Endodermal cell (in vitro differentiated cells): ENCODE measurements at regions not wholly inside any gene's neighbourhood (a gene's known extent, or its start where the extent isn't known, plus 50 kb on each side); places are given as distances from the start of the nearest gene placed in this dataset.

ENCODE experiments used
- DNase-seq: peaks from one replicate; pipeline ENCODE4 v3.0.0-alpha.2; 2017
- H3K27ac ChIP-seq: 2 replicates; pipeline ENCODE4 v1.5.1; 2013; ENCODE audit warnings: mild to moderate bottlenecking, low read depth, low read length, moderate library complexity
- H3K27me3 ChIP-seq: 2 replicates; pipeline ENCODE4 v1.6.1; 2013; ENCODE audit warnings: mild to moderate bottlenecking, low read length, moderate library complexity; ENCODE audit not compliant: insufficient read depth, control insufficient read depth, poor library complexity, severe bottlenecking
- H3K36me3 ChIP-seq: 2 replicates; pipeline ENCODE4 v1.7.0; 2013; ENCODE audit warnings: mild to moderate bottlenecking, low read length, moderate library complexity; ENCODE audit not compliant: control insufficient read depth, insufficient read depth
- H3K4me1 ChIP-seq: one replicate; pipeline ENCODE4 v1.7.0; 2013; ENCODE audit warnings: low read length; ENCODE audit not compliant: control insufficient read depth, insufficient read depth
- H3K4me3 ChIP-seq: 2 replicates; pipeline ENCODE4 v1.5.1; 2013; ENCODE audit warnings: mild to moderate bottlenecking, low read length, moderate library complexity
- H3K9ac ChIP-seq: 2 replicates; pipeline ENCODE4 v1.6.1; 2013; ENCODE audit warnings: mild to moderate bottlenecking, low read length, moderate library complexity; ENCODE audit not compliant: poor library complexity, severe bottlenecking; ENCODE audit errors: extremely low read depth
- H3K9me3 ChIP-seq: 2 replicates; pipeline ENCODE4 v1.6.1; 2013; ENCODE audit warnings: mild to moderate bottlenecking, low read length, moderate library complexity; ENCODE audit not compliant: control insufficient read depth
- H3K27ac Mint-ChIP-seq: 2 replicates; pipeline ENCODE4 v1.8.0; 2020; ENCODE audit warnings: mixed read lengths
- H3K27me3 Mint-ChIP-seq: 2 replicates; pipeline ENCODE4 v1.8.0; 2021; ENCODE audit warnings: mild to moderate bottlenecking, mixed read lengths; ENCODE audit not compliant: insufficient read depth
- H3K36me3 Mint-ChIP-seq: 2 replicates; pipeline ENCODE4 v1.8.0; 2020; ENCODE audit warnings: low read depth, mixed read lengths
- H3K4me1 Mint-ChIP-seq: 2 replicates; pipeline ENCODE4 v1.8.0; 2020; ENCODE audit warnings: mixed read lengths
- H3K4me3 Mint-ChIP-seq: 2 replicates; pipeline ENCODE4 v1.8.0; 2020; ENCODE audit warnings: mild to moderate bottlenecking, moderate library complexity, mixed read lengths
- H3K9me3 Mint-ChIP-seq: 2 replicates; pipeline ENCODE4 v1.8.0; 2020; ENCODE audit warnings: mild to moderate bottlenecking, mixed read lengths
- CTCF ChIP-seq: fragments of 200-600 bp; sonication (generic); conservative IDR thresholded peaks from 2 replicates; pipeline ENCODE4 v1.5.0; 2021; ENCODE audit warnings: antibody characterized with exemption, mild to moderate bottlenecking
- WGBS, 2 experiments: methylation state at CpG; one replicate each; pipeline versions ENCODE4 v1.1.5 to v1.1.7; 2013; ENCODE audit warnings: missing lambda C conversion rate in 2 of 2, mixed read lengths in 1 of 2; ENCODE audit not compliant: insufficient coverage in 1 of 2, insufficient read length in 1 of 2; 5-methylcytosine and 5-hydroxymethylcytosine counted together

GRCh38 chr7:136594739-136595144 lies 273.7 kb upstream of the CHRM2 start:
- Histone ChIP-seq H3K27ac (no peak overlapping the region), H3K36me3 (no peaks in the 10 kb centered on the region), H3K9me3 (no peaks in the 10 kb centered on the region), H3K4me3 (no peak overlapping the region), H3K4me1 (no peaks in the 10 kb centered on the region), H3K27me3 (no peaks in the 10 kb centered on the region), H3K9ac (no peak overlapping the region)
- no peaks in the 10 kb centered on the region for H3K9me3 Mint-ChIP-seq
- H3K4me3 Mint-ChIP-seq: no peak overlapping the region
- H3K27me3 Mint-ChIP-seq: no peaks in the 10 kb centered on the region
- DNase-seq: no peak
- no peak overlapping the region for H3K27ac Mint-ChIP-seq
- 92 to 100% methylated on average over 1 of the region's 1 CpG for WGBS, 2 experiments
- no peak for TF ChIP-seq CTCF
- no peaks in the 10 kb centered on the region for H3K4me1 Mint-ChIP-seq
- H3K36me3 Mint-ChIP-seq: no peaks in the 10 kb centered on the region

- H3K36me3 ChIP-seq: no peaks in the 10 kb centered on the region
- H3K9ac ChIP-seq: no peak overlapping the region
- no peak overlapping the region for H3K4me3 Mint-ChIP-seq
- no peaks in the 10 kb centered on the region for H3K9me3 ChIP-seq
- no peaks in the 10 kb centered on the region for H3K36me3 Mint-ChIP-seq
- no peak overlapping the region for H3K27ac ChIP-seq
- H3K4me3 ChIP-seq: no peak overlapping the region
- WGBS, 2 experiments: 89 to 90% methylated on average over 2 of the region's 2 CpGs
- H3K27ac Mint-ChIP-seq: no peak overlapping the region
- DNase-seq: no peak
- no peaks in the 10 kb centered on the region for H3K27me3 Mint-ChIP-seq
- no peak for TF ChIP-seq CTCF
- H3K27me3 ChIP-seq: no peaks in the 10 kb centered on the region
- H3K9me3 Mint-ChIP-seq: no peaks in the 10 kb centered on the region
- no peaks in the 10 kb centered on the region for H3K4me1 ChIP-seq
- H3K4me1 Mint-ChIP-seq: no peaks in the 10 kb centered on the region
These were observed 280.2 kb upstream of the CHRM2 start for GRCh38 chr7:136588216-136588615.

- H3K36me3 Mint-ChIP-seq: no peaks in the 10 kb centered on the region
- H3K27ac ChIP-seq: no peak overlapping the region
- no peak overlapping the region for H3K4me3 Mint-ChIP-seq
- no peaks in the 10 kb centered on the region for H3K4me1 ChIP-seq
- H3K36me3 ChIP-seq: no peaks in the 10 kb centered on the region
- H3K27me3 ChIP-seq: no peaks in the 10 kb centered on the region
- TF ChIP-seq CTCF: no peak
- no peaks in the 10 kb centered on the region for H3K4me1 Mint-ChIP-seq
- no peak overlapping the region for H3K4me3 ChIP-seq
- 95 to 100% methylated on average over 1 to 2 of the region's 2 CpGs for WGBS, 2 experiments
- peaks cover 3% of the 10 kb centered on the region for H3K9me3 Mint-ChIP-seq
- no peaks in the 10 kb centered on the region for H3K9me3 ChIP-seq
- no peak for DNase-seq
- H3K9ac ChIP-seq: no peak overlapping the region
- H3K27ac Mint-ChIP-seq: no peak overlapping the region
- no peaks in the 10 kb centered on the region for H3K27me3 Mint-ChIP-seq
These were observed 282.3 kb upstream of the CHRM2 start for GRCh38 chr7:136585954-136586670.
